Activated naive CD8-positive, alpha-beta T cell treated with anti-CD3 and anti-CD28 coated beads, Interleukin-2, amount 50 U/mL, for 24 hours (primary cell): ENCODE measurements at regions not wholly inside any gene's neighbourhood (a gene's known extent, or its start where the extent isn't known, plus 50 kb on each side); places are given as distances from the start of the nearest gene placed in this dataset.

ENCODE experiments used
- ATAC-seq: fragments of 150-1000 bp; cut with Tn5 transposase; one replicate; pipeline ENCODE4 v1.10.0; 2021
- DNase-seq: peaks from one replicate; pipeline ENCODE4 v3.0.0; 2021
- H3K27ac Mint-ChIP-seq: one replicate; pipeline ENCODE4 v1.8.0; 2021; ENCODE audit warnings: mild to moderate bottlenecking, mixed read lengths
- H3K27me3 Mint-ChIP-seq: one replicate; pipeline ENCODE4 v1.8.0; 2021; ENCODE audit warnings: mixed read lengths
- H3K36me3 Mint-ChIP-seq: one replicate; pipeline ENCODE4 v1.8.0; 2021; ENCODE audit warnings: low read depth, mixed read lengths
- H3K4me1 Mint-ChIP-seq: one replicate; pipeline ENCODE4 v1.8.0; 2021; ENCODE audit warnings: mixed read lengths
- H3K4me3 Mint-ChIP-seq: one replicate; pipeline ENCODE4 v1.8.0; 2021; ENCODE audit warnings: mild to moderate bottlenecking, moderate library complexity, mixed read lengths
- H3K9me3 Mint-ChIP-seq: one replicate; pipeline ENCODE4 v1.8.0; 2021; ENCODE audit warnings: mixed read lengths

GRCh38 chr18:73099759-73100158, 232.0 kb upstream of the NETO1 start:
- H3K4me3 Mint-ChIP-seq, result no peak overlapping the region
- no peak overlapping the region for H3K27ac Mint-ChIP-seq
- ATAC-seq, result no peak
- DNase-seq, result no peak
- H3K4me1 Mint-ChIP-seq, result no peaks in the 10 kb centered on the region
- H3K9me3 Mint-ChIP-seq, result peaks cover 9% of the 10 kb centered on the region
- H3K27me3 Mint-ChIP-seq, result no peaks in the 10 kb centered on the region
- H3K36me3 Mint-ChIP-seq, result no peaks in the 10 kb centered on the region

- peaks cover 31% of the 10 kb centered on the region for H3K9me3 Mint-ChIP-seq
Observed at GRCh38 chr18:73093687-73094250, 226.0 kb upstream of the NETO1 start.

GRCh38 chr18:73088445-73088844, 220.7 kb upstream of the NETO1 start:
- no peak for DNase-seq
- peaks cover 25% of the 10 kb centered on the region for H3K9me3 Mint-ChIP-seq
- no peaks in the 10 kb centered on the region for H3K4me1 Mint-ChIP-seq
- H3K4me3 Mint-ChIP-seq, result no peak overlapping the region
- no peak for ATAC-seq
- H3K27me3 Mint-ChIP-seq, result no peaks in the 10 kb centered on the region
- no peaks in the 10 kb centered on the region for H3K36me3 Mint-ChIP-seq
- H3K27ac Mint-ChIP-seq, result no peak overlapping the region

More at GRCh38 chr18:73093687-73094250, 226.0 kb upstream of the NETO1 start:
- no peak overlapping the region for H3K27ac Mint-ChIP-seq
- no peak for ATAC-seq
- no peaks in the 10 kb centered on the region for H3K4me1 Mint-ChIP-seq
- DNase-seq, result no peak
- no peak overlapping the region for H3K4me3 Mint-ChIP-seq
- H3K36me3 Mint-ChIP-seq, result no peaks in the 10 kb centered on the region
- no peaks in the 10 kb centered on the region for H3K27me3 Mint-ChIP-seq

GRCh38 chr18:73087282-73087977, 219.6 kb upstream of the NETO1 start:
- Mint-ChIP-seq H3K9me3 (peaks cover 18% of the 10 kb centered on the region), H3K36me3 (no peaks in the 10 kb centered on the region), H3K4me3 (no peak overlapping the region), H3K27me3 (no peaks in the 10 kb centered on the region), H3K4me1 (no peaks in the 10 kb centered on the region), H3K27ac (no peak overlapping the region)
- DNase-seq (no peak), ATAC-seq (no peak)

GRCh38 chr18:73079920-73080319, 212.1 kb upstream of the NETO1 start:
- Mint-ChIP-seq H3K4me3 (no peak overlapping the region), H3K27me3 (no peaks in the 10 kb centered on the region), H3K4me1 (peaks cover 3% of the 10 kb centered on the region), H3K9me3 (peaks cover 5% of the 10 kb centered on the region), H3K27ac (no peak overlapping the region), H3K36me3 (no peaks in the 10 kb centered on the region)
- DNase-seq (no peak), ATAC-seq (no peak)

GRCh38 chr18:73060666-73061288, 193.0 kb upstream of the NETO1 start:
- Mint-ChIP-seq H3K4me3 (no peak overlapping the region), H3K36me3 (no peaks in the 10 kb centered on the region), H3K4me1 (no peaks in the 10 kb centered on the region), H3K27ac (no peak overlapping the region), H3K9me3 (no peaks in the 10 kb centered on the region), H3K27me3 (no peaks in the 10 kb centered on the region)
- ATAC-seq (no peak), DNase-seq (no peak)

GRCh38 chr18:73059280-73059679, 191.5 kb upstream of the NETO1 start:
- Mint-ChIP-seq H3K27ac (no peak overlapping the region), H3K4me3 (no peak overlapping the region), H3K4me1 (no peaks in the 10 kb centered on the region), H3K27me3 (no peaks in the 10 kb centered on the region), H3K36me3 (no peaks in the 10 kb centered on the region), H3K9me3 (no peaks in the 10 kb centered on the region)
- DNase-seq (no peak), ATAC-seq (no peak)

GRCh38 chr18:73047688-73048087, 179.9 kb upstream of the NETO1 start:
- Mint-ChIP-seq H3K27ac (no peak overlapping the region), H3K4me1 (no peaks in the 10 kb centered on the region), H3K36me3 (no peaks in the 10 kb centered on the region), H3K27me3 (no peaks in the 10 kb centered on the region), H3K9me3 (peaks cover 15% of the 10 kb centered on the region), H3K4me3 (no peak overlapping the region)
- no peak for DNase-seq
- ATAC-seq, result no peak

- no peaks in the 10 kb centered on the region for H3K4me1 Mint-ChIP-seq
- ATAC-seq, result no peak
- no peak overlapping the region for H3K27ac Mint-ChIP-seq
- H3K9me3 Mint-ChIP-seq, result peaks cover 15% of the 10 kb centered on the region
- no peak overlapping the region for H3K4me3 Mint-ChIP-seq
- no peaks in the 10 kb centered on the region for H3K27me3 Mint-ChIP-seq
- DNase-seq, result no peak
- no peaks in the 10 kb centered on the region for H3K36me3 Mint-ChIP-seq
Observed at GRCh38 chr18:73045037-73045436, 177.2 kb upstream of the NETO1 start.

- Mint-ChIP-seq H3K9me3 (peaks cover 15% of the 10 kb centered on the region), H3K36me3 (no peaks in the 10 kb centered on the region), H3K4me3 (no peak overlapping the region), H3K4me1 (no peaks in the 10 kb centered on the region), H3K27ac (no peak overlapping the region), H3K27me3 (no peaks in the 10 kb centered on the region)
- ATAC-seq (no peak), DNase-seq (no peak)
Observed at GRCh38 chr18:73043611-73044010, 175.8 kb upstream of the NETO1 start.

- DNase-seq (no peak), ATAC-seq (no peak)
- Mint-ChIP-seq H3K4me1 (no peaks in the 10 kb centered on the region), H3K4me3 (no peak overlapping the region), H3K36me3 (no peaks in the 10 kb centered on the region), H3K27me3 (no peaks in the 10 kb centered on the region), H3K9me3 (peaks cover 15% of the 10 kb centered on the region), H3K27ac (no peak overlapping the region)
Observed at GRCh38 chr18:73043211-73043610, 175.4 kb upstream of the NETO1 start.

- DNase-seq (no peak), ATAC-seq (no peak)
- Mint-ChIP-seq H3K27me3 (no peaks in the 10 kb centered on the region), H3K4me3 (no peak overlapping the region), H3K27ac (no peak overlapping the region), H3K4me1 (no peaks in the 10 kb centered on the region), H3K9me3 (peaks cover 5% of the 10 kb centered on the region), H3K36me3 (no peaks in the 10 kb centered on the region)
Observed at GRCh38 chr18:73040247-73040646, 172.5 kb upstream of the NETO1 start.

GRCh38 chr18:73038336-73038735, 170.5 kb upstream of the NETO1 start:
- H3K27me3 Mint-ChIP-seq, result no peaks in the 10 kb centered on the region
- no peaks in the 10 kb centered on the region for H3K4me1 Mint-ChIP-seq
- H3K27ac Mint-ChIP-seq, result no peak overlapping the region
- H3K36me3 Mint-ChIP-seq, result no peaks in the 10 kb centered on the region
- H3K9me3 Mint-ChIP-seq, result peaks cover 8% of the 10 kb centered on the region
- ATAC-seq (no peak), DNase-seq (no peak)
- H3K4me3 Mint-ChIP-seq, result no peak overlapping the region

GRCh38 chr18:73023975-73024374, 156.2 kb upstream of the NETO1 start:
- DNase-seq (no peak), ATAC-seq (no peak)
- H3K9me3 Mint-ChIP-seq, result peaks cover 18% of the 10 kb centered on the region
- H3K27me3 Mint-ChIP-seq, result no peaks in the 10 kb centered on the region
- no peak overlapping the region for H3K27ac Mint-ChIP-seq
- H3K4me1 Mint-ChIP-seq, result no peaks in the 10 kb centered on the region
- H3K36me3 Mint-ChIP-seq, result no peaks in the 10 kb centered on the region
- no peak overlapping the region for H3K4me3 Mint-ChIP-seq

GRCh38 chr18:73009691-73010090, 141.9 kb upstream of the NETO1 start:
- no peaks in the 10 kb centered on the region for H3K27me3 Mint-ChIP-seq
- no peak for DNase-seq
- ATAC-seq, result no peak
- H3K27ac Mint-ChIP-seq, result no peak overlapping the region
- peaks cover 12% of the 10 kb centered on the region for H3K9me3 Mint-ChIP-seq
- no peak overlapping the region for H3K4me3 Mint-ChIP-seq
- H3K4me1 Mint-ChIP-seq, result peaks cover 2% of the 10 kb centered on the region
- H3K36me3 Mint-ChIP-seq, result no peaks in the 10 kb centered on the region
